NCI-H748 treated with DMSO at 0.1 percent for 48 hours (cell line): ENCODE measurements at regions not wholly inside any gene's neighbourhood (a gene's known extent, or its start where the extent isn't known, plus 50 kb on each side); places are given as distances from the start of the nearest gene placed in this dataset.
A peak's percentile ranks its signal among the peaks of the same experiment; 100 is the strongest.

Experiments
- DNase-seq: peaks from one replicate; lab custom pipeline; 2025; lab: John Stamatoyannopoulos, UW

GRCh38 chr10:104576611-104577010, 64.5 kb upstream of the SORCS3 start:
- DNase-seq = no peak

DNA sequence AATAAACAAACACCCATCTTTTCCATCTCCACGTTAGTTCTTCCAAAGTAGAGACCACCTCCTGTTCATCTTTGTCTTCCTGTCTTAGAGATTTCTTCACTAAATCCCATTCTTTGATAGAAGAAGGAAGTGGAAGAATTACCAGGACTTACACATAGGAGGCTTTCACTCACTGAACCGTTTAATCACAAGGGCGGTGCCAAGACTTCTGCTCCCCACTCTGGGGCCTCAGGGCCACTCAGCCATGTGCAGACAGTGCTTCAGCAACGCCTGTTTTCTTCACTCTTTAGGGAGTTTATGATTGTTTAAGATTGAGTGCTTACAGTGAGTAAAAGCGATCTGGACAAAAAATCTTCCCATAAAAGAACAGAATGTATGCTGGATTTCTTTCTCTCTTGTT, 63.9 kb upstream of the SORCS3 start:
- no peak for DNase-seq

- DNase-seq = no peak
Observed at GRCh38 chr10:104577861-104578521, 63.1 kb upstream of the SORCS3 start.

GRCh38 chr10:104578671-104579070, 62.4 kb upstream of the SORCS3 start:
- DNase-seq = no peak

GRCh38 chr10:104579136-104579535, 62.0 kb upstream of the SORCS3 start:
- DNase-seq = no peak

DNA sequence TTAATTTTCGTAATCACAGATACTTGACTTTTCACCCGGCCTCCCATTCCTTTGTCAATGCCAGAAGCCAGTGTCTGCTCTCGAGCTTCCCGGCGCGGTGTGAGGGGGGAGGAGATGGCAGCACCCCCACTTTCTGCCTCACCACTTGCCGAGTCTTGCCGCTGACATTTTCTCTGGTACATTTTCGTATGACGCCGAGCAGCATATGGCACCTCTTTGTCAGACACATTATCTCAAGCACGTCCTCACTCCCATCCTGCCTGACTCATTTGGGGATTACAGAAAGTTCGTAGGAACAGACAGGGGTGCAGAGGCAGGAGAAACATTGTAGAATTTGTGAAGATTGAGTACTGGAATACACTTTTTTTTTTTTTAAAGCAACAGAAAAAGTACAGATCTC, 60.8 kb upstream of the SORCS3 start:
- DNase-seq = no peak

- DNase-seq = peak; percentile 64
Observed at GRCh38 chr10:104580774-104581675, 60.1 kb upstream of the SORCS3 start.

DNA sequence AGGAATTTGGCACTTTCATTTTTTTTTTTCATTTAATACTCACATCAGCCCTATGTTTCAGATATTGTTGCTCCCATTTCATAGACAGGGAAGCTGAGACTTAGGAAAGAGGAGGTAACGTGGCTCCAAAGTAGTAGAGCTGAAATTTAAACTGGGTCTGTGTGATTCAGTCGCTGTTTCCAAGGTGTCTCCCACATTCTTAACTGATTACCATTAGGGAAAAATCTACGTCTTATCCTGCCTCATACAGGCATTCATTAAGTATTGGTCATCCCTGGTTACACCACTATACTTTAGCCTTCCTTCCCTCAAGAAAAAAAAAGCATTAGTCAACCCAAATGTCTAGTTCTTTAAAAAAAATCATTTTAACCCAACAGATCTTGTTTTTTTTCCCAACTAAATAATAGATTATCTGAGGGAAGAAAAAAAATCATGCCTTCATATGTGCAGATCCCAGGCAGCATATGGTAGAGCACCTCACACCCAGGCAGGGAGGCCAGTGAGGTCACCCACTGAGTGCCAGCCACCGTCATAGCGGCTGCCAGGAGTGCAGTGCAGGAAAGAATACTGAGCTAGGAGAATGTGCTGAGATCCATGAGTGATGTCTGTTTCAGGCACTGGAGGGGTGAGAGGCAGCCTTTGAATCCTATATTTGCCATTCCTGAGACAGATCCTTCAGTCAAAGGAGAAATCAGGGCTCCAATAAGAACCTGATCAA, 59.0 kb upstream of the SORCS3 start:
- DNase-seq = no peak

GRCh38 chr10:104582602-104582951, 58.5 kb upstream of the SORCS3 start:
- no peak for DNase-seq

- DNase-seq = no peak
Observed at GRCh38 chr10:104582966-104583365, 58.1 kb upstream of the SORCS3 start.

GRCh38 chr10:104584541-104584940, 56.5 kb upstream of the SORCS3 start:
- DNase-seq = no peak

DNA sequence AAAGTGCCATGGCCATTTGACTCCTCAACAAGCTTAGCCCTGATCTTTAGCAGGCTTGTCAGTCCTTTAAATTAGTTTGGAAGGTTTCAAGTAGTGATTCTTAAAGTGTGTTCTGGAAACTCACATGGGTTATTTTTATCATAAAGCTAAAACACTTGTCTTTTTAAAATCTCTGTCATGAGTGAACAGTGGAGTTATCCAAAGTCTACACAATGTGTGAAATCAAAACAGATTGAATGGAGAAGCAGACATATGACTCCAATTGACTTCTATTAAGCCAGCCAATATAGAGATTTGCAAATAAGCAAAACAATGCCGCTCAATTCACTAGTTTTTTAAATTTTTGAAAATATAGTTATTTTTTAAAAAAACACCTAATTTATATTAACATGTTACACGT, 53.3 kb upstream of the SORCS3 start:
- DNase-seq = no peak

- DNase-seq = no peak
Observed at GRCh38 chr10:104589431-104589830, 51.7 kb upstream of the SORCS3 start.

DNA sequence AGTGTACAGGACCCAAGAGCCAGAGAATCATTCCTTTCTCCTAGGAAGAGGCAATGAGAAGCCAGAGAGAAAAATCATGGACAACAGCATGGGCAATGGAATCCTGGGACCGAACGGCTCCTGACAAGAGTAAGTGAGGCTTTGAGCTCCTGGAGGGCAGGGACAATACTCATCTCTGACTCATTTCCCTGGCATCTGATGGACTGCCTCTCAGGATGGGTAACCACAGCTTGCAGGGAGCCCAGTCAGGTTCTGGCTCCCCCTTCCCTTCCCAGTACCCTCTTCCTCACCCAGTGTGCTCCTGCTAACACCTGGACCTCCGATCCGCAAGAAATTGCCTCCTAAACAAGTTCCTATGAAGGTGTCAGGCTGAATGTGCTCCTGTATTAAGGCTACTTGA, 51.2 kb upstream of the SORCS3 start:
- DNase-seq = no peak
